C4-2B (cell line): ENCODE measurements at regions not wholly inside any gene's neighbourhood (a gene's known extent, or its start where the extent isn't known, plus 50 kb on each side); places are given as distances from the start of the nearest gene placed in this dataset.
"Not testable (repeated sequence)": the region's sequence is repeated elsewhere in the genome, so short reads cannot be mapped to it uniquely, and the experiment has no call there.

Source experiments
- CTCF ChIP-seq: fragments of 450-650 bp; conservative IDR thresholded peaks from 2 replicates; pipeline ENCODE4 v1.5.1; 2017; ENCODE audit warnings: mild to moderate bottlenecking
- ZFX ChIP-seq: fragments of 450-650 bp; IDR thresholded peaks from 2 replicates; pipeline ENCODE4 v1.6.1; 2017

GRCh38 chr5:113753182-113753581 lies 239.7 kb downstream of the YTHDC2 start:
- TF ChIP-seq CTCF, ZFX: not testable (repeated sequence)
